Right atrium auricular region (tissue), 2 donors: ENCODE measurements at regions not wholly inside any gene's neighbourhood (a gene's known extent, or its start where the extent isn't known, plus 50 kb on each side); places are given as distances from the start of the nearest gene placed in this dataset.

Source experiments
- DNase-seq: peaks from one replicate; pipeline ENCODE4 v3.0.0-alpha.2; 2019; ENCODE audit warnings: low spot score
- H3K27ac ChIP-seq, 2 donors: fragments of 200-600 bp; sonication (generic); 1 replicate in 1 of 2; 2 replicates in 1 of 2; pipeline ENCODE4 v1.5.1; 2016 to 2019
- H3K27me3 ChIP-seq, 2 donors: fragments of 200-600 bp; sonication (generic); one replicate each; pipeline versions ENCODE4 v1.5.1 to v1.6.0; 2017 to 2019
- H3K36me3 ChIP-seq: fragments of 200-600 bp; sonication (generic); one replicate; pipeline ENCODE4 v1.5.1; 2016
- H3K4me1 ChIP-seq, 2 donors: fragments of 200-600 bp; sonication (generic); one replicate each; pipeline versions ENCODE4 v1.5.1 to v1.6.0; 2017 to 2019
- H3K4me3 ChIP-seq, 2 donors: fragments of 200-600 bp; sonication (generic); 1 replicate in 1 of 2; 2 replicates in 1 of 2; pipeline ENCODE4 v1.5.1; 2017 to 2019; ENCODE audit warnings: mild to moderate bottlenecking in 1 of 2, moderate library complexity in 1 of 2
- H3K9me3 ChIP-seq, 2 donors: fragments of 200-600 bp; sonication (generic); one replicate each; pipeline ENCODE4 v1.5.1; 2019
- CTCF ChIP-seq, 2 donors: fragments of 200-600 bp; sonication (generic); IDR thresholded peaks; one replicate each; pipeline ENCODE4 v1.5.1; 2019; ENCODE audit warnings: antibody characterized with exemption in 2 of 2

- no peaks in the 10 kb centered on the region for H3K36me3 ChIP-seq
- H3K9me3 ChIP-seq, result no peaks in the 10 kb centered on the region
- H3K4me3 ChIP-seq, result no peak overlapping the region
- H3K27ac ChIP-seq, result no peak overlapping the region
- H3K27me3 ChIP-seq, result no peaks in the 10 kb centered on the region
- no peaks in the 10 kb centered on the region for H3K4me1 ChIP-seq
- no peak for DNase-seq
- TF ChIP-seq CTCF (IDR thresholded peaks at IDR 0.05), result no peak
Measured at GRCh38 chr4:19133315-19133714, 1111.8 kb upstream of the LCORL start.

GRCh38 chr4:19130866-19131265, 1109.3 kb upstream of the LCORL start:
- H3K27me3 ChIP-seq, result no peaks in the 10 kb centered on the region
- H3K4me3 ChIP-seq, result no peak overlapping the region
- H3K9me3 ChIP-seq, result no peaks in the 10 kb centered on the region
- no peaks in the 10 kb centered on the region for H3K4me1 ChIP-seq
- no peak overlapping the region for H3K27ac ChIP-seq
- TF ChIP-seq CTCF (IDR thresholded peaks at IDR 0.05), result no peak
- no peak for DNase-seq
- H3K36me3 ChIP-seq, result no peaks in the 10 kb centered on the region

GRCh38 chr4:19128176-19128575, 1106.6 kb upstream of the LCORL start:
- Histone ChIP-seq H3K4me3 (no peak overlapping the region), H3K9me3 (no peaks in the 10 kb centered on the region), H3K27me3 (no peaks in the 10 kb centered on the region), H3K27ac (no peak overlapping the region), H3K4me1 (no peaks in the 10 kb centered on the region), H3K36me3 (no peaks in the 10 kb centered on the region)
- no peak for TF ChIP-seq CTCF (IDR thresholded peaks at IDR 0.05)
- no peak for DNase-seq

- Histone ChIP-seq H3K4me1 (no peaks in the 10 kb centered on the region), H3K36me3 (no peaks in the 10 kb centered on the region), H3K27ac (no peak overlapping the region), H3K4me3 (no peak overlapping the region), H3K27me3 (no peaks in the 10 kb centered on the region), H3K9me3 (no peaks in the 10 kb centered on the region)
- no peak for DNase-seq
- no peak for TF ChIP-seq CTCF (IDR thresholded peaks at IDR 0.05)
Measured at GRCh38 chr4:19126903-19127302, 1105.3 kb upstream of the LCORL start.

GRCh38 chr4:19123681-19124080, 1102.1 kb upstream of the LCORL start:
- no peak for DNase-seq
- no peak for TF ChIP-seq CTCF (IDR thresholded peaks at IDR 0.05)
- H3K9me3 ChIP-seq, result no peaks in the 10 kb centered on the region
- no peaks in the 10 kb centered on the region for H3K4me1 ChIP-seq
- H3K27me3 ChIP-seq, result no peaks in the 10 kb centered on the region
- H3K36me3 ChIP-seq, result no peaks in the 10 kb centered on the region
- no peak overlapping the region for H3K27ac ChIP-seq
- H3K4me3 ChIP-seq, result no peak overlapping the region

- H3K4me3 ChIP-seq, result no peak overlapping the region
- no peak overlapping the region for H3K27ac ChIP-seq
- no peak for TF ChIP-seq CTCF (IDR thresholded peaks at IDR 0.05)
- H3K36me3 ChIP-seq, result no peaks in the 10 kb centered on the region
- H3K9me3 ChIP-seq, result no peaks in the 10 kb centered on the region
- no peaks in the 10 kb centered on the region for H3K27me3 ChIP-seq
- H3K4me1 ChIP-seq, result no peaks in the 10 kb centered on the region
- no peak for DNase-seq
Measured at GRCh38 chr4:19119904-19120560, 1098.5 kb upstream of the LCORL start.
